GM12865 (cell line): ENCODE measurements at regions not wholly inside any gene's neighbourhood (a gene's known extent, or its start where the extent isn't known, plus 50 kb on each side); places are given as distances from the start of the nearest gene placed in this dataset.

Experiments
- DNase-seq: peaks from one replicate; pipeline ENCODE4 v3.0.0; 2010; ENCODE audit warnings: low read depth
- H3K4me3 ChIP-seq: 2 replicates; pipeline ENCODE4 v1.5.1; 2011; ENCODE audit warnings: mild to moderate bottlenecking, low read depth, low read length, control low read depth
- CTCF ChIP-seq: IDR thresholded peaks from 2 replicates; pipeline ENCODE4 v1.5.1; 2011; ENCODE audit warnings: low read length, control low read depth, low read depth, inconsistent platforms; ENCODE audit not compliant: insufficient read depth; ENCODE audit errors: missing control alignments

DNA sequence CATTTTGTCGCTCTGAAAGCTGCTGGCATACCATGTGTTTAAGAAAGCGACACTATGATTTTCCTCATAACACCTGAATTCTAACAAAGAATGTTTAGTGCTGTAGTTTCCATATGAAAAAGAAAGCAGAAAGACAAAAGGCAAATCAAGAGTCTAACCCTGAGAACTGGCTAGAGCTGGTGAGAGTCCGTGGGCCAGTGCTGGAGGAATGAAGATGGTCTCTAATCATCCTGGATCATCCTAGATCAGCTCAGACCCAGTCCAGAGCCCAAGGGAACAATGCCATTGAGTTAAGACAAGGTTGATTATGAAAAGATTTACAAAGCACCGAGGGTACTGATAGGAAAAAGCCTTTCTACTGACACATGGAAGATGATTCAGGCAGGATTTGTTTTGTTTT, 73.0 kb upstream of the MYLIP start:
- no peak for TF ChIP-seq CTCF

DNA sequence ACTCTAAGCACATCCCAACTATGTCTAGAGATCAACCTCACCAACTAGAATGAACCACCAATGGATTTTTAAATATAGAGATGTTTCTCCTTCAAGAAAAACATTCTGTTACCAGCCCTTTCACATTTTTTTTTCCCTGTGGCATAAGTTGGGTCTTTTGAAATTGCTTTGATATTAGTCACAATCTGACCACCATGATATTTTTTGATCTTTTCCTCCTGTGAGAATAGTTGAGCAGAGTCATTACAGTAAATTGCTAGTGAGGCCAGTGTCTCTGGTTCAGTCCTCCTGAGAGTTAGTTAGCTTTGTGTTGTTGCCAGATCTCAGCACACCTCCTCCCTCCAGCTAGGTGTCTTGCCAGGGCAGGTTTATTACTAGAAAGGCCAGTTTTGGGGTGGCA, 79.7 kb upstream of the MYLIP start:
- TF ChIP-seq CTCF = no peak
- DNase-seq = peak; percentile 41

More for the DNA sequence above, 73.0 kb upstream of the MYLIP start:
- DNase-seq = no peak
- H3K4me3 ChIP-seq = peak overlapping the region; percentile 31

GRCh38 chr6:16048221-16048620, 80.7 kb upstream of the MYLIP start:
- no peak overlapping the region for H3K4me3 ChIP-seq
- DNase-seq = no peak
- TF ChIP-seq CTCF = no peak

More for the DNA sequence above, 79.7 kb upstream of the MYLIP start:
- H3K4me3 ChIP-seq = no peak overlapping the region

DNA sequence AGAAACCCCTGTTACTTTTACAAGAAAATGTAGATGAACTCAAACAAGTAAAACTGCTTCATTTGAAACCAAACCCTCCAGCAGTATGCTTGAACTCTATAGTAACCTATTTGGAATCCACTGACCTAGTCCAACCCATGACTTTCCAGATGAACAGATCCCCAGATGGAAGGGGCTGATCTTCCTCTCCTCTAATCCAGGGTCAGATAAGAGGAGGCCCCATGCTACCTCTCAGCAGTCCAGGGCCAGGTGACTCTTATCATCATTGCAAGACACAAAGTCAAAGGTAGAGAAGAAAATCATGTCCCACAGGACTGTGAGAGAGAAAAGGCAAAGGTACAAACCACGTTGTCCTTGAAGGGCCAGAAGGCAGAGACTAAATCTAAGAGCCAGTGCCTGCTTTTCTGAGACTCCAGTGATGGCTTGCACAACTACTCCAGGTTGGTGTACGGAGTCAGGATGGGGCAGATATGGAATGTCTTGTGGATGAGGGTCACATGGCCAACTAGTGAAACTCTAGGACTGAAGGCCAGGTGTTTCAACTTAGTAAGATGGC, 81.4 kb upstream of the MYLIP start:
- no peak overlapping the region for H3K4me3 ChIP-seq
- no peak for DNase-seq
- TF ChIP-seq CTCF = no peak

DNA sequence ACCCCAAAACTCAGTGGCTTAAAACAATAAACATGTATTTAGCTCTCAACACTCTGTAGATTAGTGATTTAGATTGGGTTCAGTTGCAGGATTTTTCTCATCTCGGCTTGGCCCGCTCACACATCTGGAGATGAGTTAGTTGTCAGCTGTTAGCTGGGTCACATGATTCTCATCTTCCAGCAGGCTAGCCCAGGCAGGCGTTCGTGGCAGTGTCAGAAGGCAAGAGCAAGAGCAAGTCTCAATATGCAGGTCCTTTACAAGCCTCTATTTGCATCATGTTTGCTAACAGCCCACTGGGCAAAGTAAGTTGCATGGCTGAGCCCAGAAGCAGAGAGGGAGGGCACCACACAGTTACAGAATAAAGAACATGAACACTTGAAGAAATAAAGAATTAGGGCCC, 83.6 kb upstream of the MYLIP start:
- no peak overlapping the region for H3K4me3 ChIP-seq
- no peak for DNase-seq
- TF ChIP-seq CTCF = no peak

DNA sequence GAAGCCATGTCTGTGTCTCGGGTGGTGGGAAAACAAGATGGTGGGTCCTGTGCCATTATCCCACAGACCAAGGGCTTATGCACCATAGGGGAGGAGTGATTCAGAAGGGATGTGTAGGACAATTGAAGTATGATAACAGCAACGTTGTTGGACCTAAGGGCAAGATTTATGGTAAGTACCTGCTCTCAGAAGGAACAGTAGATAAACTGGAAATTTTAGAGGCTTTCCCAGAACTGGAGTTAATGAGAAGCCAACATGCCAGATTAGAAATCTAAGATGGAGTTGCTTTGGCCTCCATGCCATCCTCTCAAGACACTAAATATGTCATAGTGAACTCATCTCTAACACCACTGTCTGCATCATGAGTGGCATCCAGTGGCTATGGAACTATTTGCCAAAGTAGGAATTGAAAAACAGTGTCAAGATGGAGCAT, 84.7 kb upstream of the MYLIP start:
- TF ChIP-seq CTCF = no peak
- DNase-seq = no peak
- H3K4me3 ChIP-seq = no peak overlapping the region

GRCh38 chr6:16043171-16044135, 85.4 kb upstream of the MYLIP start:
- no peak for TF ChIP-seq CTCF
- no peak overlapping the region for H3K4me3 ChIP-seq
- peak; percentile 66 for DNase-seq
